HG03159 (cell line): ENCODE measurements at regions not wholly inside any gene's neighbourhood (a gene's known extent, or its start where the extent isn't known, plus 50 kb on each side); places are given as distances from the start of the nearest gene placed in this dataset.
"Not testable (repeated sequence)": the region's sequence is repeated elsewhere in the genome, so short reads cannot be mapped to it uniquely, and the experiment has no call there.

Experiments
- ATAC-seq: cut with Tn5 transposase; IDR thresholded peaks from one replicate; pipeline ENCODE4 v1.9.1; 2021; ENCODE audit warnings: mild to moderate bottlenecking, moderate library complexity; ENCODE audit not compliant: unreplicated experiment

- no peak for ATAC-seq
Observed at GRCh38 chr15:87753539-87753938, 503.0 kb downstream of the NTRK3 start.

DNA sequence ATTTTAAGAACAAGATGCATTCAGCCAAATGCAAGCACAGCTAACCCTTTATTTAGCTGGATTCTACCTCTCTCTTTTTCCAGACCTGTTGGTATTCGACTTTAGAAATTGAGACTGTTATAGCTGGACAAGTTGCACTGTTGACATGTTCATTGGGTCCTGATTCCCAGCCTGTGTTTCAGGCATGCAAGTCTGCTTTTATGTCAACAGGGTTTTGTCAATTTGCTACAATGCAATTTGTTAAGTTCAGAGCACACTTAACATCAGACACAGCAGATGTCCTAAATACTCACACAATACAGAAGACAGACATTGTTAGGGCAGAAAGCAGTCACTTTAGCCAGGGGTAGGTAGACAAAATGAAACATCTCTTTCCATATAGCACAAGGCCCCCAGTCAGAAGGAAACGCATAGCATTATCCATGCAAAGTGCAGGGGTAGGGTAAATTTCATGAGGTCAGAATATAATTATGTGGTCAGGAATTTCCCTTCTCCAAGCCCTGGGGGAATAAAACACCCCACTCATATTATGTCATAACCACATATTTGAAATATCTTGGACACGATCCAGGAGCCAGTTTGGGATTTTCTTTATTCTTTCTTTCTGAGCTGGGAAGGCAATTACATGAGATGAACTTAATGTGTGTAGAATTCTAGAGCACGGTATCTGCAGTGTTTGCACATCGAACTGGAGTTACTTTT, 504.1 kb downstream of the NTRK3 start:
- no peak for ATAC-seq

GRCh38 chr15:87748483-87748882, 508.1 kb downstream of the NTRK3 start:
- ATAC-seq: no peak

DNA sequence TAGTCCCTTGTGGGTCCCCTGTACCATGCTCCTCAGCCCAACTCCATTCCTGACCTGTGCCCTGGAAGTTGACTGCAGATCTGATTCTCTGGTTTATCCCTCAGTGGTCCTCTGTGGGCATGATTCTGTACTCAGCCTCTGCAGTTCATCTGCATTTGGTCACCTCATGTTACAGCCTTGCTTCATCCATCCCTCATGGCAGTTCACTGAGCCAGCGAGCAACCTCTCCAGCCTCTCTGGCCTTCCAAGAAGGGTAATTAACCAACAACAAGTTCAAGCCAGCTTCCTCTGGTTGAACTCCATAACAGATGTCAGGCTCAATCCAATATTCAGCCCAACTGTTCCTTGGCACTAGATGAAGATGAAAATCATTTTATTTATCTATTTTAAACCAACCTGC, 509.5 kb downstream of the NTRK3 start:
- no peak for ATAC-seq

DNA sequence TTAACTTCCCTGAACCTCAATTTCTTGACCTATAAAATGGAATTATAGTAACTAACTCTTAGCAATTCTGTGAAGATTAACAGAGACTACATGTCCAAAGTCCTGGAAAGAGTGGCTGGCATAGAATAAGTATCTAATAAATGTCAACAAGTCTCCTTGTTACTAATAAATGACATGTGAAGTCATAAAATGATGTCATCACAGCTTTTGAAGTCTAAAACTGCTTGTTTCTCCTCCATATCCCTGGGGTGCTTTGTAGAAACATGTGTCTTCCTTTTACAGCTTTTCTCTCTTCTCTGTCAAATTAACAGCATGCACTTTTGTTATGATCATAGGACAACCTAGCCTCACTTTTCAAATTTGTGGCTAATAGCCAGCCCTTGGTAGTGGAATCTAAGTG, 510.2 kb downstream of the NTRK3 start:
- ATAC-seq: no peak

- no peak for ATAC-seq
Observed at GRCh38 chr15:87744815-87745214, 511.7 kb downstream of the NTRK3 start.

- no peak for ATAC-seq
Observed at GRCh38 chr15:87743562-87743961, 513.0 kb downstream of the NTRK3 start.

DNA sequence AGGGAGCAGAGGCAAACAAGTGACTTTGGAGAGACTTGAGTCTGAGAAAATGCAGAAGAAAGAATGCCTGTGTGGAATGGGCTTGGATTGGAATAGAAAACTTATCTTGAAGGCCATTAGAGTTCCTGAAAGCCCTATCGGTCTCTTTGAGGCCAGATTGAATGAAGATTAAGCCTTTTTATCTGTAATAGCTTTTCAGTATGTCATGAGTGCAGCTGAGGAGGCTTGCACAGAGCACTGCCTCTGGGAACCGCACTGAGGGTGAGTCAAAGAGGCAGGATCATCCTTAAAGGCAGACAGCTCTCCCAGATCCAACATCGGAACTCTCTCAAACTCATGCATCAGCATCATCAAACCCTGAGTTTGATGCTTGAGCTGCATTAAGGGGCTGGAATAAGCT, 515.2 kb downstream of the NTRK3 start:
- no peak for ATAC-seq

DNA sequence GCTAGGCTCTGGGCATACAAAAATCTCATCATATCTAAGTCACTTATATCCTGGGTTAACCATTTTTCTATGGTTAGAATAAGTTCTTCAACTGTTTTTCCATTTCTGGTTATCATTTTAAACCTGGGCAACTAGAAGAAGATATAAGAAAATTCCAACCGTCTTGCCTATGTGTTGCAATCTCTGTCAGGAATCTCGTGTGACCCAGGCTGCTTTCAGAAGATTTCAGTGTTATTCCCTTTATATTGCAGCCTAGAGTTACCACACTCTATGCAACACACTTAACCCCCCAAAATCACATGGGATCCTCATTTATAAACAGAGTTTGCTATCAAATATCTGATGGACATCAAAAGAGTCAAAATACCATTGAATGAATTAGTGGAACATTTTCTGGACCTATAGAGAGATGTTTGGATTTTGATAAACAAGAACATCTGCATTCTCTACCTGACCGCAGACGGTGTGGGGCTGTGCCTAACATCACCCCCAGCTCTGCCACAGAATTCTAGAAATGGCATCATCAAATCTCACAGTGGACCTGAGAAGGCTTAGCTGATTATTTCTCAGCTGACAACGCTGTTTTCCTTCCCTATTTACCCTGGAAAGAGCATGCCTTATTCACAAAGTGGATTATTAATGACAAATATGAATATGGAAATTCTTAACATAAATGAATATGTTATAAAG, 515.7 kb downstream of the NTRK3 start:
- no peak for ATAC-seq

- no peak for ATAC-seq
Observed at GRCh38 chr15:87739866-87740265, 516.7 kb downstream of the NTRK3 start.

DNA sequence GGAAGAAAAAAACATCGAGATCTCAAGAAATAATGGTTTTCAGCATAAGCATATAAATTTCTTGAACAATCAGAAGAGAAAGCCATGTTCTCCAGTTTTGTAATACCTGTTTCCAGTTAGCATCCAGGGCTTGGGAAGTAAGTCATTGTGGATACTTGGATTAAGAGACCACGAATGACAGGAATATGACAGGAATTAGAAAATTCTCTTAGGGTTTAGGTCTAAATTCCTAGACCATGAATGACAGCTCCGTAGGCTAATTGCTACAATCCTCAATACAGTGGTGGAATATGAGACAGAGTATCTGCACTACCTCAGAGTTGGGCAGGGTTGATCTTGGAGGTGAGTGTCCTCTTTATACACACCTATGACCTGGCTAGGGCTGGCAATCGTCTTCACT, 517.5 kb downstream of the NTRK3 start:
- ATAC-seq: no peak

DNA sequence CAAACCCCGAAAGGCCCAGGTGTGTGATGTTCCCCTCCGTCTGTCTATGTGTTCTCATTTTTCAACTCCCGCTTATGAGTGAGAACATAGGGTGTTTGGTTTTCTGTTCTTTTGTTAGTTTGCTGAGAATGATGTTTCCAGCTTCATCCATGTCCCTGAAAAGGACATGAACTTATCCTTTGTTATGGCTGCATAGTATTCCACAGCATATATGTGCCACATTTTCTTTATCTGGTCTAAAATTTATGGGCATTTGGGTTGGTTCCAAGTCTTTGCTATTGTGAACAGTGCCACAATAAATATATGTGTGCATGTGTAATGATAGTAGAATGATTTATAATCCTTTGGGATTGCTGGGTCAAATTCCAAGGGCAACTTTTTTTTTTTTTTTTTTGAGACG, 519.1 kb downstream of the NTRK3 start:
- ATAC-seq: not testable (repeated sequence)

GRCh38 chr15:87736891-87737389, 519.6 kb downstream of the NTRK3 start:
- no peak for ATAC-seq

DNA sequence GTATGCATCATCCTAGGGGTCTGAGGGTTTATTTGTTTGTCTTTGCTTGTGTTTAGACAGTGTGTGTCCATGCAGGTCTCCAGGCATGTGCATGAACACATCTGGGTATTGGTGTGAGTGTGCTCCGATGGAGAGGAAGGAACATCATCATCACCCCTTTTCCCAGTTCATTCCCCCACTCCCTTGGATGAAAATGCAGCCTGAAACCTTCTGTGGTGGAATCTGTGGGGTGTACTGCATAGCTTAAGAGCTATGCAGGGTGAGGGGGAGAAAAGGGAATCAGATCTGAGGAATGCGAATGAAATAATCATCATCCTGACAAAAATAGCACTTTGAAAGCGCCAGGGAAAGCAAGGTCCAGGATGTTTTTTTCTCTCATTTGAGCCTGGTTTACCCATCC, 520.1 kb downstream of the NTRK3 start:
- no peak for ATAC-seq

GRCh38 chr15:87735522-87735921, 521.0 kb downstream of the NTRK3 start:
- ATAC-seq: no peak

DNA sequence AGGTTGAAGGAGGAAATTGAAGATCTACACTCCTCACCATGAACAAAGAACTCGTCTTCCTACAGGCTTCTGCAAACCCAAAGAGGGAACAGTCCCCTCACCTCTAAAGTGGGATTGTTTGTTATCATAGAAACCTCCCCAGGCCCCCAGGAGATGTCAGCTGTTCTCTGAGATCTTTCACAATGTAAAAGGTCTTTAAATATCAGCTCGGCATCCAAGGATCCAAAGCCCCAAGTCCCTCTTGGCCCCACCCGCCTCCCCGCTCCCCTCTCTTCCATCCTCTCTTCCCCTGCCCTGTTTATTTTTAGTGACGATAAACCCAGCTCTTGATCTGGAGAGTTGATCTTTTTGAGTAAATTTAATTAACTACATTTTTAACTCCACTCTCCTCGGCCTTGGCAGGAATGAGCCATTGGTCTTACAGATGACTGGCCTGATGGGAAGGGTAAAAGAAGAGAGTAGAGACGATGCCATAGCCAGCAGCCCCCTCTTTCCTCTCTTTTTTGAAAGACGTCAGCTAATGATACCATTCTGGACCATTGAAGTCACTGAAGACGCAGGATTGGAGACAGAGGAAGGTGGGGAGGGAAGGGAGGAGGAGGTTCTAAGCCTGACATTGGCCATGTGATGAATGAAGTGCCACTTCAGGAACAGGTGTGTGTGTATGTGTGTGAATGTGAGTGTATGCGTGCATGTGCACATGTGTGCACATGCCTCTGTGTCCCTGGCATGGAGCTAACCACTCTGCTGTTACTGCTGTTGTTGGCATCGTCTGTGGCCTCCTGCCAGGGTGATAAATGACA, 521.8 kb downstream of the NTRK3 start:
- ATAC-seq: no peak

DNA sequence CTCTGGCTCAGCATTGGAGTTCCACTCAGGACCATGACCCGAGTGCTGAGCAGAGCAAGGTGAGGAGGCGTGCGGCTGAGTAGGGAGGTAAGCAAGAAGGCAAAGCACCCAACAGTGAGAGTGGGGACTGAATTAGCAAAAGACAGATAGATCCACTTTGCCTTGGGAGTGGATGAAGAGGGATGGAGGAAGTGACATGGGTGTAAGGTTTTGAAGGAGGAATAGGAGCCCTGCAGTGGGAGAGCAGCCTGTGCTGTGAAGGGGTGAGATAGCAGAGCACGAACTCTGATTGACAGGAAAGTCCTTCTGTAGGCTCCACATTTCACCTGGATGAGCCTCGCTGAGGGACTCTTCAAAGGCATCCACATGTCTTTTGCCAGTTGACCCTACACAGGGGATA, 522.6 kb downstream of the NTRK3 start:
- ATAC-seq: no peak

GRCh38 chr15:87733541-87733941, 523.0 kb downstream of the NTRK3 start:
- ATAC-seq: no peak

- ATAC-seq: no peak
Observed at GRCh38 chr15:87732976-87733375, 523.6 kb downstream of the NTRK3 start.

GRCh38 chr15:87731630-87732029, 524.9 kb downstream of the NTRK3 start:
- no peak for ATAC-seq

DNA sequence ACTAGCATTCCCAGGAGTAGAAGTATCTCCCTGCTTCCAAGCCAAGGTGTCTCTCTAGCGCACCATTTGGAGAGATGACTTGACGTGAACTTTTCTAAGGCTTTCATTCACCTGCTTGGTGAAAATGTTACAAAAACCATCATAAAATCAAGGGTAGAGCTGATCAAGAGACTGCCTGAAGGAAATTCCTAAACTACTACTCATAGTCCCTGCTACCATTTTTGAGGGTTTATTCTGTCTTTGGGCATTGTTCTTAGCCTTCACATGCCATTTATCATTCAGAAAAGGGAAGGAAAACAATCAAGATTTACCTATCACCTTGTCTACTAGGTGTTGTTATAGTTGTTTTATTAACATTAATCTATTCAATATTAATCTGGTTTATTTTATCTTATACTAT, 525.8 kb downstream of the NTRK3 start:
- no peak for ATAC-seq

- ATAC-seq: no peak
Observed at GRCh38 chr15:87728998-87729397, 527.5 kb downstream of the NTRK3 start.
